Colonic mucosa (tissue), 4 donors: ENCODE measurements at regions not wholly inside any gene's neighbourhood (a gene's known extent, or its start where the extent isn't known, plus 50 kb on each side); places are given as distances from the start of the nearest gene placed in this dataset.

Source experiments
- DNase-seq: peaks from one replicate; pipeline ENCODE4 v3.0.0-alpha.2; 2020
- H3K27ac ChIP-seq: fragments of 200-600 bp; one replicate; pipeline ENCODE4 v1.8.0; 2021
- H3K27me3 ChIP-seq: fragments of 200-600 bp; one replicate; pipeline ENCODE4 v1.8.0; 2021
- H3K36me3 ChIP-seq: fragments of 200-600 bp; one replicate; pipeline ENCODE4 v1.8.0; 2021
- H3K4me1 ChIP-seq: fragments of 200-600 bp; one replicate; pipeline ENCODE4 v1.8.0; 2021; ENCODE audit warnings: mild to moderate bottlenecking
- H3K4me3 ChIP-seq: fragments of 200-600 bp; one replicate; pipeline ENCODE4 v1.8.0; 2021
- H3K9ac ChIP-seq, 2 donors: one replicate each; pipeline ENCODE4 v1.7.0; 2013; ENCODE audit warnings: control low read depth in 2 of 2, low read depth in 2 of 2, low read length in 2 of 2
- H3K9me3 ChIP-seq: fragments of 200-600 bp; one replicate; pipeline ENCODE4 v1.8.0; 2021
- intact Hi-C: fragments of 100-400 bp; cut with DNase I; formaldehyde crosslinking; loops from one replicate; pipeline ENCODE4 v1.14.1; 2022
- TF ChIP-seq, protein P1 (sequence below): fragments of 200-600 bp; IDR thresholded peaks from one replicate; pipeline ENCODE4 v1.8.0; 2022; ENCODE audit warnings: antibody characterized with exemption, mild to moderate bottlenecking
- donor health status: healthy.
- donor health status: DM: no; HTN: no; CAD: no.
- donor health status: DM: no; HTN: no; CAD: no.

DNA sequence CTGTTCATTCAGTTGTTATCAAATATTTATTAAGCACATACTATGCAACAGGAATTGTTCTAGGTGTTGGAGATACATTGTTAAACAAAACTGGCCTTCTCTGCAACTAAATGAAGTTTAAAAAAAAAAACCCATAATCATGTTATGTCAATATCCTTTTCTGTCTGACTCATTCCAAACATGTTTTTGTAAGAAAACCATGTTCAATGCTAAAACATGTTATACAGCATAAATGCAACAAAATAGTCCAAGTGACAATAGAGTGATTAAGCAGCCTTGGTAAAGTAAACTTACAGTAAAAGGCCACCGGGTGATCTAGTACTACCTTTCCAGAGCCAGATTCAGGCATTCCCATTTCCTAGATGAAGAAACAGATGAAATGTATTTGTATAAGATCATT lies 278.0 kb upstream of the NECTIN3 start:
- Histone ChIP-seq H3K9ac (no peak overlapping the region), H3K4me1 (no peaks in the 10 kb centered on the region), H3K27me3 (no peaks in the 10 kb centered on the region), H3K36me3 (no peaks in the 10 kb centered on the region), H3K9me3 (no peaks in the 10 kb centered on the region), H3K4me3 (no peak overlapping the region), H3K27ac (no peak overlapping the region)
- TF ChIP-seq, protein P1, sequence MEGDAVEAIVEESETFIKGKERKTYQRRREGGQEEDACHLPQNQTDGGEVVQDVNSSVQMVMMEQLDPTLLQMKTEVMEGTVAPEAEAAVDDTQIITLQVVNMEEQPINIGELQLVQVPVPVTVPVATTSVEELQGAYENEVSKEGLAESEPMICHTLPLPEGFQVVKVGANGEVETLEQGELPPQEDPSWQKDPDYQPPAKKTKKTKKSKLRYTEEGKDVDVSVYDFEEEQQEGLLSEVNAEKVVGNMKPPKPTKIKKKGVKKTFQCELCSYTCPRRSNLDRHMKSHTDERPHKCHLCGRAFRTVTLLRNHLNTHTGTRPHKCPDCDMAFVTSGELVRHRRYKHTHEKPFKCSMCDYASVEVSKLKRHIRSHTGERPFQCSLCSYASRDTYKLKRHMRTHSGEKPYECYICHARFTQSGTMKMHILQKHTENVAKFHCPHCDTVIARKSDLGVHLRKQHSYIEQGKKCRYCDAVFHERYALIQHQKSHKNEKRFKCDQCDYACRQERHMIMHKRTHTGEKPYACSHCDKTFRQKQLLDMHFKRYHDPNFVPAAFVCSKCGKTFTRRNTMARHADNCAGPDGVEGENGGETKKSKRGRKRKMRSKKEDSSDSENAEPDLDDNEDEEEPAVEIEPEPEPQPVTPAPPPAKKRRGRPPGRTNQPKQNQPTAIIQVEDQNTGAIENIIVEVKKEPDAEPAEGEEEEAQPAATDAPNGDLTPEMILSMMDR, result no peak
- no peak for DNase-seq
- intact Hi-C loops, result no loop called here

GRCh38 chr3:110795163-110795562 lies 276.5 kb upstream of the NECTIN3 start:
- H3K4me1 ChIP-seq, result no peaks in the 10 kb centered on the region
- H3K27ac ChIP-seq, result no peak overlapping the region
- DNase-seq, result no peak
- H3K36me3 ChIP-seq, result no peaks in the 10 kb centered on the region
- TF ChIP-seq, protein P1, result no peak
- H3K9me3 ChIP-seq, result no peaks in the 10 kb centered on the region
- intact Hi-C loops, result no loop called here
- no peak overlapping the region for H3K9ac ChIP-seq
- H3K4me3 ChIP-seq, result no peak overlapping the region
- H3K27me3 ChIP-seq, result no peaks in the 10 kb centered on the region

GRCh38 chr3:110799271-110799670 lies 272.3 kb upstream of the NECTIN3 start:
- H3K27me3 ChIP-seq, result no peaks in the 10 kb centered on the region
- TF ChIP-seq, protein P1, result no peak
- H3K9me3 ChIP-seq, result no peaks in the 10 kb centered on the region
- H3K36me3 ChIP-seq, result no peaks in the 10 kb centered on the region
- DNase-seq, result no peak
- intact Hi-C loops, result no loop called here
- H3K4me1 ChIP-seq, result no peaks in the 10 kb centered on the region
- no peak overlapping the region for H3K9ac ChIP-seq
- no peak overlapping the region for H3K27ac ChIP-seq
- H3K4me3 ChIP-seq, result no peak overlapping the region

DNA sequence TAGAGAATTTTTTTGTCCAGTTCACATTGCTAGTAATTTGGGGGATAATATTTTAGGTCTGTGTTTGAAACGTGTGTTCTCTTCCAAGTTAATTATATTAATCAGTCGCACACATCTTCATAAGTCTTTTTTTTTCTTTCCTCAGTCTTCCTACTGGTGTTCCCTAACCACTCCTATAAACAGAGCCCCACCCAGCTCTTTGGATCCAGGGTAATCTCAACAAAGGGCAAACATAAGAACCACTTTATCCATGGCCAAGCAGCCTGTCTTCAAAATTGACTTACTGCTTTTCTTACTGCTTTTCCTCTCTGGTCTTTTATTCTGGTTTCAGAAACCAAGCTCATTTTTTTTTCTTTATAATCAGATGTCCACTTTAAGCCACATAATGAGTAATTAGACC lies 266.8 kb upstream of the NECTIN3 start:
- Histone ChIP-seq H3K4me3 (no peak overlapping the region), H3K36me3 (no peaks in the 10 kb centered on the region), H3K9ac (no peak overlapping the region), H3K27me3 (no peaks in the 10 kb centered on the region), H3K9me3 (no peaks in the 10 kb centered on the region), H3K27ac (peak overlapping the region; percentile 30), H3K4me1 (no peaks in the 10 kb centered on the region)
- intact Hi-C loops, result no loop called here
- DNase-seq, result peak; percentile 53
- TF ChIP-seq, protein P1, result no peak

DNA sequence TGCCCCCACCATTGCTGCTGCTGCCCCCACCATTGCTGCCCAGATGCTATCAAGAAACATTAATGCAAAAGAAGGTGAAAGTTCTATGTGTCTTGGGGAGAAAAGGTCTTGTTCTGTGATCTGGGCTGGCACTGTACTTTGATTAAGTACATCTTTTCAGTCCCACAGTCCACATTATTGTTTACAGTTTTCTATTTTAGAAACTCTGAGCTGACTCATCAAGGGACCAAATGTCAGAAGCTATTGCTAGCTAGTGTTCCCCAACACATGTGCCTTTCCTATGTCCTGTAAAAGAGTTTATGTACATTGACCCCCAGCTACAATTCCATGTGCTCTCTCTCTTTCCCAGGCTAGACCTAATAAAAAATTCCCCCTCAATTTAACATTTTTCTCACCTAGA lies 264.7 kb upstream of the NECTIN3 start:
- no peak overlapping the region for H3K27ac ChIP-seq
- intact Hi-C loops, result no loop called here
- no peak overlapping the region for H3K4me3 ChIP-seq
- no peaks in the 10 kb centered on the region for H3K9me3 ChIP-seq
- H3K27me3 ChIP-seq, result no peaks in the 10 kb centered on the region
- no peak for DNase-seq
- TF ChIP-seq, protein P1, result no peak
- no peak overlapping the region for H3K9ac ChIP-seq
- no peaks in the 10 kb centered on the region for H3K36me3 ChIP-seq
- no peaks in the 10 kb centered on the region for H3K4me1 ChIP-seq

DNA sequence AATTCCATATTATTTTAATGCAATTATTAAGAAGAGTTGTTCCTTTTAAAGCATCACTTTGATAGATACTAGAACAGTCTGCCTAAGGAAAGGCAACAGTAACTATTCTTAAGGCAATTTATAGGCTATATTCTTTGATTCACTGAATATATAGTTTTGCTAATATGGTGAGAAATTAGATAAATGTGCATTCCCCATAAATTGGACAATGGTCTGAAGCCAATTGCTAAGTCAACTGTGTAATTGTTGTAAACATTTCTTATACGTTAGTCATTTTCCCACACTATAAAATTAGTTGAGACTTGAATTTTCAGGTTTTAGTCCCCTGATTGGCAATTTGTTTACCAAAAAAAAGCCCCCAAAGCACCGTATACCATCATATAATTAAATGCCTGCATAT lies 263.0 kb upstream of the NECTIN3 start:
- Histone ChIP-seq H3K27ac (no peak overlapping the region), H3K36me3 (no peaks in the 10 kb centered on the region), H3K9ac (no peak overlapping the region), H3K9me3 (no peaks in the 10 kb centered on the region), H3K4me3 (no peak overlapping the region), H3K27me3 (no peaks in the 10 kb centered on the region), H3K4me1 (no peaks in the 10 kb centered on the region)
- intact Hi-C loops, result no loop called here
- TF ChIP-seq, protein P1, result no peak
- DNase-seq, result no peak
